Activated CD4-positive, alpha-beta T cell treated with anti-CD3 and anti-CD28 coated beads, Interleukin-2, amount 50 U/mL, for 4 hours (primary cell): ENCODE measurements at regions not wholly inside any gene's neighbourhood (a gene's known extent, or its start where the extent isn't known, plus 50 kb on each side); places are given as distances from the start of the nearest gene placed in this dataset.
A peak's percentile ranks its signal among the peaks of the same experiment; 100 is the strongest.
"Not testable (repeated sequence)": the region's sequence is repeated elsewhere in the genome, so short reads cannot be mapped to it uniquely, and the experiment has no call there.

Experiments used
- DNase-seq, 2 experiments: peaks; one replicate each; pipeline ENCODE4 v3.0.0-alpha.2; 2020

GRCh38 chr3:106083207-106083606, 214.4 kb upstream of the CBLB start:
- no peak for DNase-seq

- DNase-seq = no peak
Measured at GRCh38 chr3:106083854-106084253, 215.0 kb upstream of the CBLB start.

- DNase-seq = no peak
Measured at GRCh38 chr3:106086038-106086437, 217.2 kb upstream of the CBLB start.

- no peak for DNase-seq
Measured at GRCh38 chr3:106086636-106087035, 217.8 kb upstream of the CBLB start.

- DNase-seq = no peak
Measured at GRCh38 chr3:106088304-106088703, 219.5 kb upstream of the CBLB start.

- no peak for DNase-seq
Measured at GRCh38 chr3:106088899-106089298, 220.1 kb upstream of the CBLB start.

- DNase-seq = no peak
Measured at GRCh38 chr3:106089806-106090205, 221.0 kb upstream of the CBLB start.

GRCh38 chr3:106092792-106093191, 224.0 kb upstream of the CBLB start:
- peak in 1 of 2 experiments; percentile 9 for DNase-seq

GRCh38 chr3:106093616-106094015, 224.8 kb upstream of the CBLB start:
- DNase-seq = no peak

- no peak for DNase-seq
Measured at GRCh38 chr3:106097817-106098435, 229.1 kb upstream of the CBLB start.

GRCh38 chr3:106103383-106103782, 234.6 kb upstream of the CBLB start:
- DNase-seq = no peak

GRCh38 chr3:106104078-106104477, 235.3 kb upstream of the CBLB start:
- no peak for DNase-seq

- DNase-seq = no peak
Measured at GRCh38 chr3:106108925-106109324, 240.1 kb upstream of the CBLB start.

- not testable (repeated sequence) for DNase-seq
Measured at GRCh38 chr3:106112561-106112960, 243.7 kb upstream of the CBLB start.

GRCh38 chr3:106113747-106114146, 244.9 kb upstream of the CBLB start:
- DNase-seq = no peak

- DNase-seq = no peak
Measured at GRCh38 chr3:106114220-106114619, 245.4 kb upstream of the CBLB start.

- no peak for DNase-seq
Measured at GRCh38 chr3:106114848-106115247, 246.0 kb upstream of the CBLB start.

- no peak for DNase-seq
Measured at GRCh38 chr3:106115557-106115956, 246.7 kb upstream of the CBLB start.

- DNase-seq = no peak
Measured at GRCh38 chr3:106116733-106117489, 248.1 kb upstream of the CBLB start.

GRCh38 chr3:106117490-106117858, 248.7 kb upstream of the CBLB start:
- no peak for DNase-seq

- no peak for DNase-seq
Measured at GRCh38 chr3:106119614-106120082, 250.8 kb upstream of the CBLB start.

GRCh38 chr3:106120356-106120755, 251.5 kb upstream of the CBLB start:
- DNase-seq = no peak

- no peak for DNase-seq
Measured at GRCh38 chr3:106121491-106122289, 252.9 kb upstream of the CBLB start.

- no peak for DNase-seq
Measured at GRCh38 chr3:106124818-106125217, 256.0 kb upstream of the CBLB start.
